WI38 (cell line): ENCODE measurements at regions not wholly inside any gene's neighbourhood (a gene's known extent, or its start where the extent isn't known, plus 50 kb on each side); places are given as distances from the start of the nearest gene placed in this dataset.

Experiments
- H3K4me3 ChIP-seq: 2 replicates; pipeline ENCODE4 v1.5.1; 2011; ENCODE audit warnings: low read depth, mild to moderate bottlenecking, control low read depth, low read length
- CTCF ChIP-seq: IDR thresholded peaks from 2 replicates; pipeline ENCODE4 v1.5.1; 2012; ENCODE audit warnings: low read depth, mild to moderate bottlenecking, control low read depth, low read length

GRCh38 chr10:114723991-114724715 is 66.1 kb upstream of the ABLIM1 start:
- H3K4me3 ChIP-seq = no peak overlapping the region
- TF ChIP-seq CTCF = no peak

GRCh38 chr10:114724716-114725106 is 66.6 kb upstream of the ABLIM1 start:
- no peak for TF ChIP-seq CTCF
- no peak overlapping the region for H3K4me3 ChIP-seq

DNA sequence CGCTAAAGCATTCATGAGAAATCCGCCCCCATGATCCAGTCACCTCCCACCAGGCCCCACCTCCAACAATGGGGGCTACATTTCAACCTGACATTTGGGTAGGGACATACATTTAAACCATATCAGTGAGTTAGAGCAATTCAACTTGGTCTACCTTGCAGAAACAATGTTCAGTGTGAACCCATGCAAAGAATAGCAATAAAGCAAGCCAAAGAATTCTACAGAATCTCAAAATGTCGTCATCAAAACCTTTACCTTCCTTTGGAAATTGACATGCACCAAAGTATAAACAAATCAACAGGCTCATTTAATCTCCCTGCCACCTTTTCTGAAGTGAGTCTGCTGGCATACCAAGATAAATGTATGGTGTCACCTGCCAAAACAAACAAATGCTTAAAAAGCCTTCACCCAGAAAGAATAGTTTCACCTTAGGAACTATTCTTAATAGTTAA is 68.8 kb upstream of the ABLIM1 start:
- no peak overlapping the region for H3K4me3 ChIP-seq

DNA sequence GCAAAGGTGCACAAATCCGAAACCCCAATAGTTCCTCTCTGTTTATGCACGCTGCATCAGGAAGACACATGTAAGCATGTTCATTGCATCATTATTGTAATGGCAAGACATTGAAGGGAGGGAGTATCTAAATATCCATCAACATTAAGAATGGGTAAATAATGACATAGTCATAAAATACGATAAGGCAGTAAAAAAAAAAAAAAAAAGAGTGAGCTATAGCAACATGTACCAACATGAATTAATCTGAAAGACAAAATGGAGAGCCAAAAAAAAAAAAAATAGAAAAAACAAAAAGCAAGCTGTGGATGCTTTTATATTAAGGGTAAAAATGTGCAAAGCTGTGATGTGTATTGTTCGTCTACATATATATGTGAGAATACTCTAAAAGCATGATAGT is 70.2 kb upstream of the ABLIM1 start:
- no peak for TF ChIP-seq CTCF
- no peak overlapping the region for H3K4me3 ChIP-seq

More for the DNA sequence above, 68.8 kb upstream of the ABLIM1 start:
- no peak for TF ChIP-seq CTCF

DNA sequence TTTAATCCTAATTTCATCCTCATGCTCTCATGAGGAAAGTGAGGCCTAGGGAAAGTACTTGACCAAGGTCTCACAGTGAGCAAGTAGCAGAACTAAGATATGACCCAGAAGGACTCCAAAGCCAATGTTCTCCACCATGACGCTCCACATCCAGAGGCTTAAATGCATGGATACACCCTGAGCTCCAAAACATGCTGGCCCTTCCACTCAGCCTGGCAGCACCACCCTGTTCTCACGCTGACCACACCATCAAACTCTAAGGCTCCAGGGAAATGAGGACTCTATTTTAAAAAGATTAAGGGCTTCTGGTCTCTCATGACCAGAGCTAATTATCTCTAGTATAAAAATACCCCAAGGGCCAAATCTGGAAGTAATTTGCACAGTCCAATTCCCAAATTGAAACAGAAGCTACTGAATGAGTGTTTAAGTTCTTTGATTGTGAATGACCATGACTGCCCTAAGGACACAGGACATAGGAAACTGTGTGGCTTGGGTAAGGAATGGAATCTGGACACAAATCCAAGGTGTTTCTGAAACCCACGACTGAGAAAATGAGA is 71.1 kb upstream of the ABLIM1 start:
- TF ChIP-seq CTCF = no peak
- no peak overlapping the region for H3K4me3 ChIP-seq

DNA sequence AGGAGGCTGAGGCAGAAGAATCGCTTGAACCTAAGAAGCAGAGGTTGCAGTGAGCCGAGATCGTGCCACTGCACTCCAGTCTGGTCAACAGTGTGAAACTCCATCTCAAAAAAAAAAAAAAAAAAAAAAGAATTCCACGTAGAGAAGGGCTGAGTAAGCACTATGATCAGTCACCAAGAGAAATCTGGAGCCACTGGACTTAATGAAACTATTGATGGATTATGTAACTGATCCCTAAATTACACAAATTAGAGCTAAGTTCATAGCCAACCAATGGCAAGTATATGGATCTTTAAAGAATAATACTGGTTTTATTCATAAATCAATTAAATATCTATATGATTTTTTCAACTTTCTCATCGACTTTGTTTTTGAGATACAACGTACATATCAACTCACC is 72.2 kb upstream of the ABLIM1 start:
- TF ChIP-seq CTCF = no peak
- no peak overlapping the region for H3K4me3 ChIP-seq

DNA sequence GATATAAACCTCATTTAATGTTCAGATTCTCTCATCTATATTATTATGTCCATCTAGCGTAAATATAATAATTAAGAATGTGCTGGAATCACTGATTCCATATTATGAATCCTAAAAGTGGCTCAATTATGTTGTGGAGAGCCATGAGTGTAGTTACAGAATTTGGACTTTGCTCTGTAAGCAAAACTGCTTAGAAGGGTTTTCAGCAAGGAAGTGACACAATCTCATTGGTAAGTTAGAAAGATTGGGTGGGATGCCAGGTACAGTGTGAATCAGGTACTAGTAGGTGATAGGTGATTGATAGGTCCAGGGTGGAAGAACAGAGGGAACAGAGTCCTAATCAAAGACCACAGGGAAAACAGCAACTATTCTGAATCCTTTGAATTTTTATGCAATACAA is 74.9 kb upstream of the ABLIM1 start:
- no peak for TF ChIP-seq CTCF

More for the DNA sequence above, 74.9 kb upstream of the ABLIM1 start:
- no peak overlapping the region for H3K4me3 ChIP-seq
